SJCRH30 (cell line): ENCODE measurements at regions not wholly inside any gene's neighbourhood (a gene's known extent, or its start where the extent isn't known, plus 50 kb on each side); places are given as distances from the start of the nearest gene placed in this dataset.
A peak's percentile ranks its signal among the peaks of the same experiment; 100 is the strongest.

ENCODE experiments used
- DNase-seq, 2 experiments: peaks; one replicate each; pipeline ENCODE4 v3.0.0-alpha.2; 2015 to 2020
- H3K27ac ChIP-seq: fragments of 250-450 bp; sonication (Bioruptor Pico); 2 replicates; pipeline ENCODE4 v1.5.1; 2020; ENCODE audit warnings: mild to moderate bottlenecking, moderate library complexity
- H3K27me3 ChIP-seq: fragments of 250-450 bp; sonication (Bioruptor Pico); 2 replicates; pipeline ENCODE4 v1.5.1; 2020; ENCODE audit warnings: mild to moderate bottlenecking, moderate library complexity
- H3K36me3 ChIP-seq: fragments of 250-450 bp; sonication (Bioruptor Pico); 2 replicates; pipeline ENCODE4 v1.5.1; 2020; ENCODE audit warnings: mild to moderate bottlenecking, moderate library complexity
- H3K4me1 ChIP-seq: fragments of 250-450 bp; sonication (Bioruptor Pico); 2 replicates; pipeline ENCODE4 v1.5.1; 2020; ENCODE audit warnings: mild to moderate bottlenecking, moderate library complexity
- H3K4me3 ChIP-seq: fragments of 250-450 bp; sonication (Bioruptor Pico); 2 replicates; pipeline ENCODE4 v1.5.1; 2020; ENCODE audit warnings: mild to moderate bottlenecking, moderate library complexity
- H3K9me3 ChIP-seq: fragments of 250-450 bp; sonication (Bioruptor Pico); replicated peaks from 2 replicates; pipeline ENCODE4 v1.5.1; 2020; ENCODE audit warnings: mild to moderate bottlenecking, moderate library complexity

DNA sequence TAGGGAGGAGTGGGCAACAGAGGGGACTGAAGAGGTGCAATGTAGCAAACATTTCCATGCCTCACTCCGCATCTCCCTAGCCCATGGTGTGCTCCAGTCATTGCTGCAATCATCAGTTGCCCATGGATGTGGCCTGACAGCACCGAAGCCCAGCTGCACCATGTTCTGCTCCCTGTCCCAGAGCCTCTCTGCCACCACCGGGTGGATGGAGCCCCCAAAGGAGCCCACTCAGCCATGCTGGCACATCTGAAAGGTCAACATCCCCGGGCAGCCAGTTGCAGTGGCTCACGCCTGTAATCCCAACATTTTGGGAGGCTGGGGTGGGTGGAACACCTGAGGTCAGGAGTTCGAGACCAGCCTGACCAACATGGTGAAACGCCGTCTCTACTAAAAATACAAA, 336.4 kb upstream of the ZMIZ1 start:
- DNase-seq, result no peak
- H3K27me3 ChIP-seq, result no peaks in the 10 kb centered on the region
- H3K4me3 ChIP-seq, result no peak overlapping the region
- H3K4me1 ChIP-seq, result no peaks in the 10 kb centered on the region
- H3K27ac ChIP-seq, result no peak overlapping the region
- no peaks in the 10 kb centered on the region for H3K9me3 ChIP-seq
- H3K36me3 ChIP-seq, result no peaks in the 10 kb centered on the region

- no peak for DNase-seq
- no peaks in the 10 kb centered on the region for H3K9me3 ChIP-seq
- no peaks in the 10 kb centered on the region for H3K36me3 ChIP-seq
- no peak overlapping the region for H3K4me3 ChIP-seq
- H3K4me1 ChIP-seq, result peaks cover 4% of the 10 kb centered on the region; the same call in 1 of the 2 replicates
- peaks cover 3% of the 10 kb centered on the region; the same call in 1 of the 2 replicates for H3K27me3 ChIP-seq
- no peak overlapping the region for H3K27ac ChIP-seq
Measured at GRCh38 chr10:78736926-78737630, 331.7 kb upstream of the ZMIZ1 start.

GRCh38 chr10:78737883-78738856, 330.6 kb upstream of the ZMIZ1 start:
- Histone ChIP-seq H3K4me1 (peaks cover 9% of the 10 kb centered on the region; the same call in 1 of the 2 replicates), H3K4me3 (no peak overlapping the region), H3K36me3 (no peaks in the 10 kb centered on the region), H3K27me3 (peaks cover 3% of the 10 kb centered on the region; the same call in 1 of the 2 replicates), H3K27ac (no peak overlapping the region), H3K9me3 (no peaks in the 10 kb centered on the region)
- no peak for DNase-seq

DNA sequence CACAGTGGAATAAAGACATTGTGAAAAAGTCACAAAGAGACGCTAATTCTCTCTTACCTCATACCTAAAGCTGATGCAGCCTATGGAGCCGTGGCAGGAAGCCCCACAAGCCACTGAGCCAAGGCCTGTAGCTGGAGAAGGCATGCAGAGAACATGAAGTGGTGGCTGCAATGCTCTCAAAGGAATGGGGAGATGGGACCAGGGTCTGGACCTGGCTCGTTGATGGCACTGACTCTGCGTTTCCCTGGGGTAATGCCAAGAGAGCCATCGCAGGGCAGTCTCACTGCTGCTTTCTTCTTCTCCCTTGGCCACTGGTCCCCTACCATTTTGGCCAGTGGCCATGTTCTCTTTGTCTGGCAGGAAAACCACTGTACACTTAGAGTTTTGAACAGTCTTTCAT, 329.9 kb upstream of the ZMIZ1 start:
- Histone ChIP-seq H3K27ac (no peak overlapping the region), H3K27me3 (peaks cover 3% of the 10 kb centered on the region; the same call in 1 of the 2 replicates), H3K4me1 (peaks cover 9% of the 10 kb centered on the region; the same call in 1 of the 2 replicates), H3K4me3 (no peak overlapping the region), H3K36me3 (no peaks in the 10 kb centered on the region), H3K9me3 (no peaks in the 10 kb centered on the region)
- DNase-seq, result no peak

DNA sequence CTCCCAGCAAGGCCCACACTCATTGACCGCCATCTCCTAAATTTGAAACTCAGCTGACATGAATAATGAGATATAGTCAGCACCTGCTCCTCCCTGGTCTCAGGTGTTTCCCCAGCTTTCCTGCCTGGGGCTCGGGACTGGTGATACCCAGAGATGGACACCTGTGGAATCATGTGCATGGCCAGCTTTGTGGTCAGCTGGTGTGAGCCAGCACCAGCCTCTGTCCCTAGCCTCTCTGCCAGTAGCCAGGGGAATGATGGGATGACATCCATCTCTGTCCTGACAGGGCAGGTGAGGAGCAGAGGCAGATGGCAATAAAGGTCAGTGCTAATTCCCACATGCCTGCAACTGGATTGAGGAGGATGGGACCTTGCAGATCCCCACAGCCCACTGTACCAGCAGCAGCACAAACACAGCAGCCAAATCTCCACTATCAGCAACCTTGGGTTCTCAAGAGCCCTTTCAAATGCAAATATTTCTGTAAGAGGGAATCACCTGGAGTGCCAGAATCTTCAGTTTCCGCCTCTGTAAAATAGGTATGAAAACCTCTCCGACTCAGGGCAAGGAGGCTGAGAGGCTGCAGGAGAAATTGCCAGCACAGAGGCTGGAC, 329.2 kb upstream of the ZMIZ1 start:
- no peak for DNase-seq
- Histone ChIP-seq H3K36me3 (no peaks in the 10 kb centered on the region), H3K4me3 (no peak overlapping the region), H3K27me3 (peaks cover 3% of the 10 kb centered on the region; the same call in 1 of the 2 replicates), H3K9me3 (no peaks in the 10 kb centered on the region), H3K4me1 (peaks cover 9% of the 10 kb centered on the region; the same call in 1 of the 2 replicates), H3K27ac (no peak overlapping the region)

- no peak for DNase-seq
- H3K27me3 ChIP-seq, result peaks cover 3% of the 10 kb centered on the region; the same call in 1 of the 2 replicates
- H3K4me3 ChIP-seq, result no peak overlapping the region
- no peaks in the 10 kb centered on the region for H3K9me3 ChIP-seq
- H3K36me3 ChIP-seq, result no peaks in the 10 kb centered on the region
- H3K4me1 ChIP-seq, result peaks cover 9% of the 10 kb centered on the region; the same call in 1 of the 2 replicates
- no peak overlapping the region for H3K27ac ChIP-seq
Measured at GRCh38 chr10:78740976-78741915, 327.5 kb upstream of the ZMIZ1 start.

DNA sequence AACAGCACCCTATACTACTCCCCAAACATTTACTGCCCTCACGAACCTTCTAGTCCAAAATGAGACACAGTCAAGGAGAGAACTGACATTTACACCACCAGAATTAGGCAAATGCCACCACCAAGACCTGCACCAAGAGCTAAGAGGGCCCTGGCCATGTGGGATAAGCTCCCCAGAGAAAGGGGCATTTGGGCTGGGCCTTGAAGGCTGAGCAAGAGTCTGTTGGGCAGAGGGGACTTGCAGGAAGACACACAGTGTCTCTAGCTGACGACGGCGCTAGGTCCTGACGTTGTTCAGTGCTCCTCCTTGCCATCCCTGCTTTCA, 326.4 kb upstream of the ZMIZ1 start:
- Histone ChIP-seq H3K4me1 (peaks cover 9% of the 10 kb centered on the region; the same call in 1 of the 2 replicates), H3K27ac (no peak overlapping the region)

DNA sequence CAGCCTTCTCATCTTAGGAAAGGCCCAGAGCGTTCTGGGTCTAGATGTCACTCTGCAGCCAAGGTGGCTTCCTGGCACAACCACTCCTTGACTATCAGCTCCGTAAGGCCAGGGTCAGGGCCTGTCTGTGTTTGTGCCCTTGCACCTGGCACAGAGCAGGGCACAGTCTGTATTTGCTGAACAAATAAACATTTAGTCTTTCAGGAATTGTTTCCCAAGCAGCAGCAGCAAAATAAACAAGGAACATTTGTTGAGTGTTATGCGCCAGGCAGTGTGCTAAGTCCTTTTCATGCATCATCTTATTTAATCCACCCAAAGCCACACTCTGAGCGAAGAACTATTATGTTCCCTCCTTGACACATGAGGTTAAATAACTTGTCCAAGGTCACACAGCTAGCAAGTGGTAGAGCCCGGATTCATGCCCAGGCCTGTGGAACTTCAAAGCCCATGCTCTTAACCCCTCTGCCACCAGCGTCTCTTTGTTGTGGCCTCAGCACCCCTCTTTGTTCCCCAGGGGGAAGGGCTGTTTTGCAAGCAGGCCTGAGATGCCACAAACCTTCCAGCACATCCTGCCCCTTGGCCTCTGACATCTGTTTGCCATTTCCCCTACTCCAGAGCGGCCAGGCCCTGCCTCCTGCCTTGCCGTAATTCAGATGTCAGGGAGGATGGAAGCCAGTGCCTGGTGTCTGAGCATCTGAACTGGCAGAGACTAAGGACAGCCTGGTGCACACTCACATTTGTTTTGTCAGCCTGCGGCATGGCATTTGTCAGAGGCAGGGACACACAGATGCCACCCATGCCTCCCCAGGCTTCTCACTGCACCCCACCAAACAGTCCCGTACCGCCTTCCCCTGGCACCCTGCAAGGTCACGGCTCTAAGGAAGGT, 325.8 kb upstream of the ZMIZ1 start:
- Histone ChIP-seq H3K9me3 (no peaks in the 10 kb centered on the region), H3K27me3 (peaks cover 3% of the 10 kb centered on the region; the same call in 1 of the 2 replicates), H3K36me3 (no peaks in the 10 kb centered on the region), H3K4me3 (no peak overlapping the region), H3K27ac (no peak overlapping the region), H3K4me1 (peaks cover 9% of the 10 kb centered on the region; the same call in 1 of the 2 replicates)
- peak; percentile 35 for DNase-seq

More for the DNA sequence above, 326.4 kb upstream of the ZMIZ1 start:
- Histone ChIP-seq H3K27me3 (peaks cover 3% of the 10 kb centered on the region; the same call in 1 of the 2 replicates), H3K4me3 (no peak overlapping the region), H3K36me3 (no peaks in the 10 kb centered on the region), H3K9me3 (no peaks in the 10 kb centered on the region)
- no peak for DNase-seq

DNA sequence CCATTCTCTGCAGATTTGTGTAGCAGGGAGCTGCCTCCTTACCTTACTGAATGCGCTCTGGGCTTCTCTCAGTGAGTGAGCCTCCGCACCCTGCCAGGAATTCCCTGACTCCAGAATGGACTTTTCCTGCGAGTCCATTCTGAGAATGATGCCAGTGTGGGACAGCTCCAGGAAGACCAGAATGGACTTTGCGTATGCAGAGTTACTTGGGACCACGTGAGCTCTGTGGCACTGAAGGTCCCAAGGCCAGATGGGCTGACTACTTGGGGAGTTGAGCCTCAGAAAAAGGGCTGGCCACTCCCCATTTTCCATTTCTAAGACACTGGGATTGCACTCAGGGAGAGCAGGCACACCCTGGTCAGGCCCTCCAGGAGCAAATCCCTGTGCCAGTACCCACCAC, 324.7 kb upstream of the ZMIZ1 start:
- no peak for DNase-seq
- Histone ChIP-seq H3K36me3 (no peaks in the 10 kb centered on the region), H3K9me3 (no peaks in the 10 kb centered on the region), H3K4me1 (peaks cover 9% of the 10 kb centered on the region; the same call in 1 of the 2 replicates), H3K4me3 (no peak overlapping the region), H3K27ac (no peak overlapping the region), H3K27me3 (peaks cover 3% of the 10 kb centered on the region; the same call in 1 of the 2 replicates)

DNA sequence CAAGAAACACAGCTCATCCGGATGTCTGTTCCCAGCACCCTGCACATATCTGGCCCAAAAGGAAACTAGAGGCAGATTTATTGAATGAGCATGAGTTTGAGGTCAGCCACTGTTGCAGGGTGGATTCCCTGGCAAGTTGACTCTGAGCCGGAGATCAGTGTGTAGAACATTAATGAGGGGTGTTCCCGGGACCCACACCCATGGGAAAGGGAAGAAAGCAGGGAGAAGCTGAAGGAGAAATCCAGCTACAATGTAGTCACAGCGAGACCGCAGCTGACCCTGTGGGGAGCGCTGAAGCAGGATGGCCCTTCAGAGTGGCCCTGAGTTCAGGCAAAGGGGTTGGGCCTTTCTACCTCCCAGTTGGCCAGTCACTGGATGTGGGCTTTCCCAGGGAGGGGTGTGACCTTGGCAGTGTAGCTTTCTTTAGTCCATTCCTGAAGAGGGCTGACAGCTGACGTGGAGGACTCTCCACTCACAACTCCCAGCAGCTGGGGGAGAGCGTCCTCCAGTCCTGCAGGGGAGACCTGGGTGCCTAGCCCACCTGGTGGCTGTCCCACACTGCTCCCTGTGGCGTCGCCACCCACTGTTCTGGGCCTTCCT, 324.2 kb upstream of the ZMIZ1 start:
- H3K9me3 ChIP-seq, result no peaks in the 10 kb centered on the region
- H3K27ac ChIP-seq, result no peak overlapping the region
- H3K36me3 ChIP-seq, result no peaks in the 10 kb centered on the region
- peaks cover 9% of the 10 kb centered on the region; the same call in 1 of the 2 replicates for H3K4me1 ChIP-seq
- H3K4me3 ChIP-seq, result no peak overlapping the region
- peaks cover 3% of the 10 kb centered on the region; the same call in 1 of the 2 replicates for H3K27me3 ChIP-seq
- DNase-seq, result peak in 1 of 2 experiments; percentile 28

- H3K27ac ChIP-seq, result no peak overlapping the region
- no peaks in the 10 kb centered on the region for H3K36me3 ChIP-seq
- no peaks in the 10 kb centered on the region for H3K9me3 ChIP-seq
- no peak overlapping the region for H3K4me3 ChIP-seq
- H3K4me1 ChIP-seq, result peaks cover 9% of the 10 kb centered on the region; the same call in 1 of the 2 replicates
- DNase-seq, result no peak
- H3K27me3 ChIP-seq, result peaks cover 3% of the 10 kb centered on the region; the same call in 1 of the 2 replicates
Measured at GRCh38 chr10:78745441-78745840, 323.3 kb upstream of the ZMIZ1 start.

GRCh38 chr10:78746155-78746763, 322.5 kb upstream of the ZMIZ1 start:
- Histone ChIP-seq H3K4me3 (no peak overlapping the region), H3K4me1 (peaks cover 9% of the 10 kb centered on the region; the same call in 1 of the 2 replicates), H3K36me3 (no peaks in the 10 kb centered on the region), H3K9me3 (no peaks in the 10 kb centered on the region), H3K27me3 (peaks cover 3% of the 10 kb centered on the region; the same call in 1 of the 2 replicates), H3K27ac (no peak overlapping the region)
- DNase-seq, result no peak
